CD4-positive, CD25-positive, alpha-beta regulatory T cell (primary cell): ENCODE measurements at regions not wholly inside any gene's neighbourhood (a gene's known extent, or its start where the extent isn't known, plus 50 kb on each side); places are given as distances from the start of the nearest gene placed in this dataset.
A peak's percentile ranks its signal among the peaks of the same experiment; 100 is the strongest.

Experiments used
- ATAC-seq, 2 donors: fragments of 150-1000 bp; cut with Tn5 transposase; one replicate each; pipeline ENCODE4 v1.10.0; 2021; ENCODE audit warnings: low read depth in 2 of 2, moderate number of reproducible peaks in 2 of 2, moderate library complexity in 1 of 2
- DNase-seq, 3 donors: peaks; one replicate each; pipeline versions ENCODE4 v3.0.0 to v3.0.0-alpha.2; 2012 to 2022; ENCODE audit warnings: mixed read lengths in 1 of 3
- H3K27ac ChIP-seq: one replicate; pipeline ENCODE4 v1.7.0; 2013; ENCODE audit warnings: mild to moderate bottlenecking, low read length; ENCODE audit not compliant: insufficient read depth, poor library complexity, severe bottlenecking
- H3K27me3 ChIP-seq: one replicate; pipeline ENCODE4 v1.7.0; 2013; ENCODE audit warnings: low read length; ENCODE audit not compliant: control insufficient read depth, insufficient read depth
- H3K36me3 ChIP-seq: one replicate; pipeline ENCODE4 v1.7.0; 2013; ENCODE audit warnings: mild to moderate bottlenecking, low read length, moderate library complexity; ENCODE audit not compliant: control insufficient read depth, insufficient read depth
- H3K4me1 ChIP-seq: 2 replicates; pipeline ENCODE4 v1.7.0; 2013; ENCODE audit warnings: mild to moderate bottlenecking, low read length; ENCODE audit not compliant: insufficient read depth, control insufficient read depth, poor library complexity, severe bottlenecking
- H3K4me3 ChIP-seq: one replicate; pipeline ENCODE4 v1.7.0; 2013; ENCODE audit warnings: low read depth, mild to moderate bottlenecking, low read length, moderate library complexity
- H3K9me3 ChIP-seq, 2 experiments: 1 replicate in 1 of 2; 2 replicates in 1 of 2; pipeline ENCODE4 v1.7.0; 2013; ENCODE audit warnings: low read length in 2 of 2, mild to moderate bottlenecking in 1 of 2, moderate library complexity in 1 of 2; ENCODE audit not compliant: control insufficient read depth in 2 of 2
- H3K27ac Mint-ChIP-seq, 3 donors: one replicate each; pipeline ENCODE4 v1.8.0; 2020 to 2022; ENCODE audit warnings: mild to moderate bottlenecking in 3 of 3, mixed read lengths in 3 of 3, moderate library complexity in 2 of 3
- H3K27me3 Mint-ChIP-seq: one replicate; pipeline ENCODE4 v1.8.0; 2022; ENCODE audit warnings: mild to moderate bottlenecking, mixed read lengths
- H3K36me3 Mint-ChIP-seq: one replicate; pipeline ENCODE4 v1.8.0; 2020; ENCODE audit warnings: mixed read lengths
- H3K4me1 Mint-ChIP-seq, 4 donors: one replicate each; pipeline ENCODE4 v1.8.0; 2020 to 2022; ENCODE audit warnings: mixed read lengths in 4 of 4, mild to moderate bottlenecking in 1 of 4
- H3K4me3 Mint-ChIP-seq, 4 donors: one replicate each; pipeline ENCODE4 v1.8.0; 2020 to 2022; ENCODE audit warnings: mild to moderate bottlenecking in 4 of 4, mixed read lengths in 4 of 4, moderate library complexity in 3 of 4
- H3K9me3 Mint-ChIP-seq, 7 donors: one replicate each; pipeline ENCODE4 v1.8.0; 2020 to 2022; ENCODE audit warnings: mixed read lengths in 7 of 7, mild to moderate bottlenecking in 3 of 7, moderate library complexity in 2 of 7

- H3K4me1 ChIP-seq, result no peaks in the 10 kb centered on the region
- no peak overlapping the region for H3K27ac ChIP-seq
- peak in 1 of 3 donors; percentile 58 for DNase-seq
- no peak overlapping the region for H3K27ac Mint-ChIP-seq
- no peaks in the 10 kb centered on the region for H3K27me3 ChIP-seq
- no peak overlapping the region for H3K4me3 ChIP-seq
- H3K4me1 Mint-ChIP-seq, result no peaks in the 10 kb centered on the region
- no peaks in the 10 kb centered on the region for H3K9me3 ChIP-seq
- H3K9me3 Mint-ChIP-seq, result peaks cover 0 to 2% (median 0%) of the 10 kb centered on the region in 7 donors
- no peaks in the 10 kb centered on the region for H3K36me3 ChIP-seq
- H3K4me3 Mint-ChIP-seq, result no peak overlapping the region
- no peak for ATAC-seq
- H3K36me3 Mint-ChIP-seq, result no peaks in the 10 kb centered on the region
- H3K27me3 Mint-ChIP-seq, result no peaks in the 10 kb centered on the region
Observed at GRCh38 chr4:170259631-170260153, 169.9 kb upstream of the AADAT start.

- Mint-ChIP-seq H3K27me3 (no peaks in the 10 kb centered on the region), H3K27ac (no peak overlapping the region), H3K9me3 (peaks cover 0 to 2% (median 0%) of the 10 kb centered on the region in 7 donors), H3K36me3 (no peaks in the 10 kb centered on the region), H3K4me1 (no peaks in the 10 kb centered on the region), H3K4me3 (no peak overlapping the region)
- no peak overlapping the region for H3K4me3 ChIP-seq
- no peaks in the 10 kb centered on the region for H3K27me3 ChIP-seq
- no peaks in the 10 kb centered on the region for H3K36me3 ChIP-seq
- H3K9me3 ChIP-seq, result no peaks in the 10 kb centered on the region
- ATAC-seq (no peak), DNase-seq (no peak)
- H3K4me1 ChIP-seq, result no peaks in the 10 kb centered on the region
- no peak overlapping the region for H3K27ac ChIP-seq
Observed at GRCh38 chr4:170256807-170257206, 167.1 kb upstream of the AADAT start.

- Mint-ChIP-seq H3K27me3 (no peaks in the 10 kb centered on the region), H3K4me3 (no peak overlapping the region), H3K36me3 (no peaks in the 10 kb centered on the region), H3K9me3 (peaks cover 0 to 6% (median 2%) of the 10 kb centered on the region in 7 donors), H3K4me1 (no peaks in the 10 kb centered on the region), H3K27ac (no peak overlapping the region)
- Histone ChIP-seq H3K9me3 (no peaks in the 10 kb centered on the region), H3K4me1 (no peaks in the 10 kb centered on the region), H3K36me3 (no peaks in the 10 kb centered on the region), H3K27ac (no peak overlapping the region), H3K27me3 (no peaks in the 10 kb centered on the region), H3K4me3 (no peak overlapping the region)
- DNase-seq (no peak), ATAC-seq (no peak)
Observed at GRCh38 chr4:170248576-170248975, 158.8 kb upstream of the AADAT start.

GRCh38 chr4:170248029-170248428, 158.3 kb upstream of the AADAT start:
- no peaks in the 10 kb centered on the region for H3K27me3 ChIP-seq
- H3K4me3 ChIP-seq, result no peak overlapping the region
- Mint-ChIP-seq H3K4me1 (no peaks in the 10 kb centered on the region), H3K9me3 (peaks cover 0 to 6% (median 3%) of the 10 kb centered on the region in 7 donors), H3K36me3 (no peaks in the 10 kb centered on the region), H3K27ac (no peak overlapping the region), H3K4me3 (no peak overlapping the region), H3K27me3 (no peaks in the 10 kb centered on the region)
- no peaks in the 10 kb centered on the region for H3K4me1 ChIP-seq
- H3K9me3 ChIP-seq, result no peaks in the 10 kb centered on the region
- DNase-seq (no peak), ATAC-seq (no peak)
- H3K27ac ChIP-seq, result no peak overlapping the region
- no peaks in the 10 kb centered on the region for H3K36me3 ChIP-seq

- ATAC-seq (no peak), DNase-seq (no peak)
- no peak overlapping the region for H3K4me3 ChIP-seq
- Mint-ChIP-seq H3K9me3 (peaks cover 0 to 6% (median 3%) of the 10 kb centered on the region in 7 donors), H3K36me3 (no peaks in the 10 kb centered on the region), H3K4me1 (no peaks in the 10 kb centered on the region), H3K27me3 (no peaks in the 10 kb centered on the region), H3K4me3 (no peak overlapping the region), H3K27ac (no peak overlapping the region)
- no peaks in the 10 kb centered on the region for H3K9me3 ChIP-seq
- no peaks in the 10 kb centered on the region for H3K27me3 ChIP-seq
- H3K4me1 ChIP-seq, result no peaks in the 10 kb centered on the region
- H3K27ac ChIP-seq, result no peak overlapping the region
- H3K36me3 ChIP-seq, result no peaks in the 10 kb centered on the region
Observed at GRCh38 chr4:170247596-170247995, 157.8 kb upstream of the AADAT start.

- Mint-ChIP-seq H3K27me3 (no peaks in the 10 kb centered on the region), H3K4me3 (no peak overlapping the region), H3K4me1 (no peaks in the 10 kb centered on the region), H3K36me3 (no peaks in the 10 kb centered on the region), H3K9me3 (peaks cover 0 to 6% (median 4%) of the 10 kb centered on the region in 7 donors), H3K27ac (no peak overlapping the region)
- Histone ChIP-seq H3K27me3 (no peaks in the 10 kb centered on the region), H3K4me3 (no peak overlapping the region), H3K9me3 (no peaks in the 10 kb centered on the region), H3K27ac (no peak overlapping the region), H3K36me3 (no peaks in the 10 kb centered on the region), H3K4me1 (no peaks in the 10 kb centered on the region)
- ATAC-seq, result no peak
- no peak for DNase-seq
Observed at GRCh38 chr4:170243662-170244288, 154.0 kb upstream of the AADAT start.

GRCh38 chr4:170242471-170242870, 152.7 kb upstream of the AADAT start:
- DNase-seq, result no peak
- no peak for ATAC-seq
- no peaks in the 10 kb centered on the region for H3K9me3 ChIP-seq
- no peaks in the 10 kb centered on the region for H3K4me1 Mint-ChIP-seq
- no peak overlapping the region for H3K4me3 Mint-ChIP-seq
- H3K27ac Mint-ChIP-seq, result no peak overlapping the region
- H3K27me3 ChIP-seq, result no peaks in the 10 kb centered on the region
- H3K36me3 ChIP-seq, result no peaks in the 10 kb centered on the region
- H3K4me3 ChIP-seq, result no peak overlapping the region
- no peaks in the 10 kb centered on the region for H3K4me1 ChIP-seq
- H3K36me3 Mint-ChIP-seq, result no peaks in the 10 kb centered on the region
- H3K27me3 Mint-ChIP-seq, result no peaks in the 10 kb centered on the region
- peaks cover 0 to 6% (median 4%) of the 10 kb centered on the region in 7 donors for H3K9me3 Mint-ChIP-seq
- no peak overlapping the region for H3K27ac ChIP-seq

- no peaks in the 10 kb centered on the region for H3K27me3 ChIP-seq
- Mint-ChIP-seq H3K4me1 (no peaks in the 10 kb centered on the region), H3K9me3 (peaks cover 0 to 1% (median 0%) of the 10 kb centered on the region in 7 donors), H3K27ac (no peak overlapping the region), H3K4me3 (no peak overlapping the region), H3K27me3 (no peaks in the 10 kb centered on the region), H3K36me3 (no peaks in the 10 kb centered on the region)
- no peaks in the 10 kb centered on the region for H3K36me3 ChIP-seq
- ATAC-seq, result no peak
- no peak overlapping the region for H3K4me3 ChIP-seq
- H3K4me1 ChIP-seq, result no peaks in the 10 kb centered on the region
- no peaks in the 10 kb centered on the region for H3K9me3 ChIP-seq
- no peak for DNase-seq
- no peak overlapping the region for H3K27ac ChIP-seq
Observed at GRCh38 chr4:170234800-170235199, 145.0 kb upstream of the AADAT start.
